HEK293T (cell line): ENCODE measurements at regions not wholly inside any gene's neighbourhood (a gene's known extent, or its start where the extent isn't known, plus 50 kb on each side); places are given as distances from the start of the nearest gene placed in this dataset.
"Not testable (repeated sequence)": the region's sequence is repeated elsewhere in the genome, so short reads cannot be mapped to it uniquely, and the experiment has no call there.

Experiments used
- CTCF ChIA-PET: fragments of 350-600 bp; formaldehyde crosslinking; extraction: SDS; loops from one replicate; lab custom pipeline; 2021; ENCODE audit warnings: antibody characterized with exemption, inconsistent platforms; lab: Yijun Ruan, JAX
- POLR2A ChIA-PET: fragments of 350-600 bp; formaldehyde crosslinking; extraction: SDS; loops from one replicate; lab custom pipeline; 2020; ENCODE audit warnings: antibody characterized with exemption, inconsistent platforms; lab: Yijun Ruan, JAX
- DNase-seq: peaks from one replicate; pipeline ENCODE4 v3.0.0; 2012; ENCODE audit warnings: mixed read lengths; ENCODE audit errors: extremely low spot score
- ARNT ChIP-seq: fragments of 450-650 bp; IDR thresholded peaks from 2 replicates; pipeline ENCODE4 v1.6.1; 2017; ENCODE audit warnings: mild to moderate bottlenecking
- BHLHE40 ChIP-seq: fragments of 450-650 bp; IDR thresholded peaks from 2 replicates; pipeline ENCODE4 v1.6.1; 2016; ENCODE audit warnings: mild to moderate bottlenecking, moderate library complexity, borderline replicate concordance
- CTBP1 ChIP-seq: fragments of 450-650 bp; IDR thresholded peaks from 2 replicates; pipeline ENCODE4 v1.6.1; 2016; ENCODE audit warnings: borderline replicate concordance
- ELF4 ChIP-seq: fragments of 450-650 bp; IDR thresholded peaks from 2 replicates; pipeline ENCODE4 v1.6.1; 2017; ENCODE audit warnings: antibody characterized with exemption
- FOXA1 ChIP-seq: fragments of 450-650 bp; IDR thresholded peaks from 2 replicates; pipeline ENCODE4 v1.6.1; 2016; ENCODE audit warnings: mild to moderate bottlenecking
- FOXK2 ChIP-seq: fragments of 450-650 bp; IDR thresholded peaks from 2 replicates; pipeline ENCODE4 v1.6.1; 2016; ENCODE audit warnings: mild to moderate bottlenecking
- FOXM1 ChIP-seq: fragments of 450-650 bp; IDR thresholded peaks from 2 replicates; pipeline ENCODE4 v1.6.1; 2017; ENCODE audit warnings: mild to moderate bottlenecking, borderline replicate concordance
- HDGF ChIP-seq: fragments of 450-650 bp; IDR thresholded peaks from 2 replicates; pipeline ENCODE4 v1.6.1; 2017; ENCODE audit warnings: antibody characterized with exemption, borderline replicate concordance
- L3MBTL2 ChIP-seq: fragments of 450-650 bp; conservative IDR thresholded peaks from 2 replicates; pipeline ENCODE4 v1.6.1; 2016; ENCODE audit warnings: mild to moderate bottlenecking
- LEF1 ChIP-seq: fragments of 450-650 bp; IDR thresholded peaks from 2 replicates; pipeline ENCODE4 v1.6.1; 2017; ENCODE audit warnings: mild to moderate bottlenecking, borderline replicate concordance
- NFRKB ChIP-seq: fragments of 450-650 bp; IDR thresholded peaks from 2 replicates; pipeline ENCODE4 v1.6.1; 2016; ENCODE audit warnings: mild to moderate bottlenecking, moderate library complexity
- PKNOX1 ChIP-seq: fragments of 450-650 bp; IDR thresholded peaks from 2 replicates; pipeline ENCODE4 v1.6.1; 2016
- SP1 ChIP-seq: fragments of 450-650 bp; IDR thresholded peaks from 2 replicates; pipeline ENCODE4 v1.6.1; 2017
- SUZ12 ChIP-seq: fragments of 450-650 bp; IDR thresholded peaks from 2 replicates; pipeline ENCODE4 v1.6.1; 2016; ENCODE audit warnings: mild to moderate bottlenecking
- TARDBP ChIP-seq: fragments of 450-650 bp; IDR thresholded peaks from 2 replicates; pipeline ENCODE4 v1.6.1; 2016
- ZNF384 ChIP-seq: fragments of 450-650 bp; IDR thresholded peaks from 2 replicates; pipeline ENCODE4 v1.6.1; 2016

- DNase-seq, result no peak
- CTCF ChIA-PET, result interaction anchor here (0.6 kb wide), 1 partner anchor 1545 kb away, joined by 3 read pairs; no protein-coding TSS in a partner anchor
- POLR2A ChIA-PET, result interaction anchor here (0.9 kb wide), 1 partner anchor 10 kb away, joined by 3 read pairs; no protein-coding TSS in a partner anchor
- no peak for TF ChIP-seq L3MBTL2
- TF ChIP-seq SP1, result no peak
Measured at GRCh38 chr5:34464829-34465228, 191.3 kb upstream of the RAI14 start.

- DNase-seq, POLR2A ChIA-PET: not testable (repeated sequence)
- CTCF ChIA-PET, result interaction anchor here (0.6 kb wide), 1 partner anchor 1545 kb away, joined by 3 read pairs; no protein-coding TSS in a partner anchor
Measured at GRCh38 chr5:34465301-34465700, 190.8 kb upstream of the RAI14 start.

DNA sequence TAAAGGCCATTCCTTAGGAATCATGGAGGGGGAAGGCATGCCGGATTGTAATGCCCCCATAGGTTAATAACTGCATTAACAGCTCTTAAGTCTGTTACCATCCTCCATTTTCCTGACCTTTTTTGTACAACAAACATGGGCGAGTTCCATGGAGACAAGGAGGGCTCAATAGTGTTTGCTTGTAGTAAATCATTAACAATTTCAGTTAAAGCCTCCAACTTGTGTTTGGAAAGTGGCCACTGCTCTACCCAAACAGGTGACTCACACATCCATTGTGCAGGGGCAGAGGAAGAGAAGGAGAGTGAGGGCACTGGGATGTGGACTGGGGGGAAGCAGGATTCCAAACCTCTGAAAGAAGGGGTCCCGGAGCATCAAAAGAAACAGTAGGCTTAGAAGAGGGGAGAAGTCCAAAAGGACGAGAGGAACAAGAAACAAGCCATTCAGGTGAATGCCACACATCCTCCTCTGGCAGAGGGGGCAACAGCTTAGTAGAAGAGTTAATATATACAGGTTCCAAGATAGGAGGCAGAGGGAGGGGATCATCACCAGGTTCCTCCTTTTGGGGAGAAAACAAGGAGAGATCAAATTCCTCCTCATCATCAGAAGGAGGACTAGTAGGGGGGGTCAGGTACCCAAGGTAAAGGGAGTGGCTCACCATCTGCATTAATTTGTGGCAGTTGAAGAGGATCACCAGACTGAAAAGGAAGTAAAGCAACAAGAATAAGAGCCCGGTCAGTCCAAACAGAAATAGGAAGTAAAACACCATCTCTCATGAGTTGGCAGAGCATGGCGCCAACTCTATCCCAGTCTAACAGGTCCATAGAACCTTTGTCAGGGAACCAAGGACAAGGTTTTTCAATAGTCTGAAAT, 189.4 kb upstream of the RAI14 start:
- DNase-seq, POLR2A ChIA-PET: not testable (repeated sequence)
- CTCF ChIA-PET, result interaction anchor here (0.6 kb wide), 1 partner anchor 1356 kb away, joined by 3 read pairs; no protein-coding TSS in a partner anchor

DNA sequence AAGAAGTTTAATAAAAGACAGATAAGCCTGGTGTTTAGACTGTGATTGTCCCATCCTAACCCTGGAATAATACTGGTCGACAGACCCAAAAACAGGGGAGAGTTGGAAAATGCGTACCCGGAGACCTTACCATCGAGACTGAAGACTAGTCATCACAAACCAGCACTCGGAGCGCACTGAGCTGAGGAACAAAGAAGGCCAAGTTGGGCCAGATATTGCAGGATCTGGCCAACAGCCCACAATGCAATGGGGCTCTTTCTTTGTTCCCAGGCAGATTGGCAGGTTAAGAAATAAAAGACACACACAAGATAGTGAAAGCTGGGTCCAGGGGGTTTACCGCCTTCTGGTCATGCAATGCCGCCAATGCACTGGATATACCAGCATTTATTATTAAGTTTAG, 188.7 kb upstream of the RAI14 start:
- no peak for DNase-seq
- POLR2A ChIA-PET, result no interaction called here
- no peak for TF ChIP-seq SP1
- CTCF ChIA-PET, result no interaction called here

- POLR2A ChIA-PET, DNase-seq: not testable (repeated sequence)
- CTCF ChIA-PET, result interaction anchor here (0.6 kb wide), 1 partner anchor 8 kb away, joined by 5 read pairs; no protein-coding TSS in a partner anchor
Measured at GRCh38 chr5:34467984-34468383, 188.1 kb upstream of the RAI14 start.

- POLR2A ChIA-PET, result no interaction called here
- no peak for DNase-seq
- CTCF ChIA-PET, result no interaction called here
- TF ChIP-seq HDGF (no peak), SP1 (no peak), ELF4 (no peak), FOXK2 (no peak), CTBP1 (no peak), TARDBP (no peak), PKNOX1 (no peak), BHLHE40 (no peak), ARNT (no peak)
Measured at GRCh38 chr5:34469971-34470370, 186.2 kb upstream of the RAI14 start.

GRCh38 chr5:34474573-34475021, 181.5 kb upstream of the RAI14 start:
- peak; percentile 64 for DNase-seq
- ChIA-PET CTCF (interaction anchor here (0.6 to 1.5 kb wide), 4 partner anchors 42 to 1024 kb away, joined by 3 to 5 read pairs (median 4); no protein-coding TSS in a partner anchor), POLR2A (no interaction called here)
- TF ChIP-seq SUZ12, result no peak
- TF ChIP-seq HDGF, result no peak
- no peak for TF ChIP-seq ELF4
- TF ChIP-seq PKNOX1, result no peak
- TF ChIP-seq FOXK2, result no peak
- no peak for TF ChIP-seq SP1
- TF ChIP-seq CTBP1, result no peak
- no peak for TF ChIP-seq TARDBP
- TF ChIP-seq BHLHE40, result no peak
- no peak for TF ChIP-seq ZNF384
- no peak for TF ChIP-seq FOXA1
- TF ChIP-seq ARNT, result no peak
- TF ChIP-seq FOXM1, result no peak

- ChIA-PET CTCF (interaction anchor here (0.6 to 1.6 kb wide), 5 partner anchors 42 to 528 kb away, joined by 3 to 8 read pairs (median 4); no protein-coding TSS in a partner anchor), POLR2A (no interaction called here)
- DNase-seq, result no peak
- TF ChIP-seq TARDBP (no peak), FOXM1 (no peak), L3MBTL2 (no peak), LEF1 (no peak), ZNF384 (no peak), NFRKB (no peak), HDGF (no peak), BHLHE40 (no peak), FOXK2 (no peak), SP1 (no peak), FOXA1 (no peak)
Measured at GRCh38 chr5:34475249-34475966, 180.7 kb upstream of the RAI14 start.
